H1 (cell line): ENCODE measurements at regions not wholly inside any gene's neighbourhood (a gene's known extent, or its start where the extent isn't known, plus 50 kb on each side); places are given as distances from the start of the nearest gene placed in this dataset.

Experiments
- CEBPB ChIP-seq: IDR thresholded peaks from 2 replicates; pipeline ENCODE4 v1.6.1; 2012; ENCODE audit warnings: low read depth, low read length
- EP300 ChIP-seq, 2 experiments: IDR thresholded peaks; 1 replicate in 1 of 2; 2 replicates in 1 of 2; pipeline ENCODE4 v1.6.1; 2011 to 2012; ENCODE audit warnings: low read depth in 2 of 2, low read length in 2 of 2, mild to moderate bottlenecking in 2 of 2, borderline replicate concordance in 1 of 2, inconsistent platforms in 1 of 2, moderate library complexity in 1 of 2
- GABPA ChIP-seq: IDR thresholded peaks from 2 replicates; pipeline ENCODE4 v1.6.1; 2011; ENCODE audit warnings: mild to moderate bottlenecking, low read length, moderate library complexity, borderline replicate concordance; ENCODE audit not compliant: insufficient read depth
- KDM4A ChIP-seq: IDR thresholded peaks from one replicate; pipeline ENCODE4 v1.7.1; 2012; ENCODE audit warnings: low read depth, mild to moderate bottlenecking, moderate library complexity, low read length, inconsistent platforms; ENCODE audit not compliant: severe bottlenecking
- NANOG ChIP-seq: IDR thresholded peaks from 2 replicates; pipeline ENCODE4 v1.6.1; 2011; ENCODE audit warnings: low read length, low read depth, mild to moderate bottlenecking, inconsistent platforms; ENCODE audit not compliant: insufficient read depth, poor library complexity, severe bottlenecking
- POLR2AphosphoS5 ChIP-seq: IDR thresholded peaks from 2 replicates; pipeline ENCODE4 v1.6.1; 2011; ENCODE audit warnings: low read depth, low read length
- RNF2 ChIP-seq: fragments of 200-900, 300-1000 bp; sonication (generic); IDR thresholded peaks from 2 replicates; pipeline ENCODE4 v1.7.1; 2016; ENCODE audit warnings: borderline replicate concordance, low read depth, mild to moderate bottlenecking, antibody characterized with exemption, low read length; ENCODE audit not compliant: poor library complexity, severe bottlenecking; ENCODE audit errors: missing control alignments
- SP2 ChIP-seq: IDR thresholded peaks from 2 replicates; pipeline ENCODE4 v1.6.1; 2012; ENCODE audit warnings: mild to moderate bottlenecking, low read length, inconsistent platforms
- TF ChIP-seq, protein P1 (sequence below): fragments of 300-600 bp; sonication (generic); IDR thresholded peaks from 2 replicates; pipeline ENCODE4 v1.7.1; 2012; ENCODE audit warnings: low read length, moderate library complexity, mild to moderate bottlenecking, inconsistent platforms; ENCODE audit not compliant: insufficient replicate concordance
- TF ChIP-seq, protein P2 (sequence below): IDR thresholded peaks from 2 replicates; pipeline ENCODE4 v1.6.1; 2011; ENCODE audit warnings: low read depth, mild to moderate bottlenecking, low read length; ENCODE audit not compliant: insufficient read depth

DNA sequence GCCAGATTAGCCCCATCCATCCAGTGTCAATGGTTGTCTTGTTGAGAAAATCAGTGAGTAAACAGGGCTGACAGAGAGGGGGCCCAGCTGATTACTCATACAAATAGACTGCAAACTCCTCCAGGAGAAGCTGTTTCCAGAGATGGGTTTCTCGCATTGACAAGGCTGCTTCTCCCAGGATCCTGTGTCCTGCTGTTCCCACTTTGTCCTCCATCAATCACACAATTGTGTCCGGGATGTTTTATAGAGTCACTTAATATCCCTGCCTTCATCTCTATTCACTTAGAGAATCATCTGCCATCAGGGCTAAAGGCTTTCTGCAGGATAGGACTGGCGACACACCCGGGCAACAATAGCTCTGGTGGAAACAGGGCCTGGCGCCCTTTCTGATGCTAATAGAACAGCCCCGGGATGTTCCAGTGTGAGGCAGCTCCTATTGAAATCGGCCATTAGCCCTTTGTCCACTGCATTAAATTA is 71.7 kb upstream of the TBCA start (continued):
- TF ChIP-seq, protein P1, sequence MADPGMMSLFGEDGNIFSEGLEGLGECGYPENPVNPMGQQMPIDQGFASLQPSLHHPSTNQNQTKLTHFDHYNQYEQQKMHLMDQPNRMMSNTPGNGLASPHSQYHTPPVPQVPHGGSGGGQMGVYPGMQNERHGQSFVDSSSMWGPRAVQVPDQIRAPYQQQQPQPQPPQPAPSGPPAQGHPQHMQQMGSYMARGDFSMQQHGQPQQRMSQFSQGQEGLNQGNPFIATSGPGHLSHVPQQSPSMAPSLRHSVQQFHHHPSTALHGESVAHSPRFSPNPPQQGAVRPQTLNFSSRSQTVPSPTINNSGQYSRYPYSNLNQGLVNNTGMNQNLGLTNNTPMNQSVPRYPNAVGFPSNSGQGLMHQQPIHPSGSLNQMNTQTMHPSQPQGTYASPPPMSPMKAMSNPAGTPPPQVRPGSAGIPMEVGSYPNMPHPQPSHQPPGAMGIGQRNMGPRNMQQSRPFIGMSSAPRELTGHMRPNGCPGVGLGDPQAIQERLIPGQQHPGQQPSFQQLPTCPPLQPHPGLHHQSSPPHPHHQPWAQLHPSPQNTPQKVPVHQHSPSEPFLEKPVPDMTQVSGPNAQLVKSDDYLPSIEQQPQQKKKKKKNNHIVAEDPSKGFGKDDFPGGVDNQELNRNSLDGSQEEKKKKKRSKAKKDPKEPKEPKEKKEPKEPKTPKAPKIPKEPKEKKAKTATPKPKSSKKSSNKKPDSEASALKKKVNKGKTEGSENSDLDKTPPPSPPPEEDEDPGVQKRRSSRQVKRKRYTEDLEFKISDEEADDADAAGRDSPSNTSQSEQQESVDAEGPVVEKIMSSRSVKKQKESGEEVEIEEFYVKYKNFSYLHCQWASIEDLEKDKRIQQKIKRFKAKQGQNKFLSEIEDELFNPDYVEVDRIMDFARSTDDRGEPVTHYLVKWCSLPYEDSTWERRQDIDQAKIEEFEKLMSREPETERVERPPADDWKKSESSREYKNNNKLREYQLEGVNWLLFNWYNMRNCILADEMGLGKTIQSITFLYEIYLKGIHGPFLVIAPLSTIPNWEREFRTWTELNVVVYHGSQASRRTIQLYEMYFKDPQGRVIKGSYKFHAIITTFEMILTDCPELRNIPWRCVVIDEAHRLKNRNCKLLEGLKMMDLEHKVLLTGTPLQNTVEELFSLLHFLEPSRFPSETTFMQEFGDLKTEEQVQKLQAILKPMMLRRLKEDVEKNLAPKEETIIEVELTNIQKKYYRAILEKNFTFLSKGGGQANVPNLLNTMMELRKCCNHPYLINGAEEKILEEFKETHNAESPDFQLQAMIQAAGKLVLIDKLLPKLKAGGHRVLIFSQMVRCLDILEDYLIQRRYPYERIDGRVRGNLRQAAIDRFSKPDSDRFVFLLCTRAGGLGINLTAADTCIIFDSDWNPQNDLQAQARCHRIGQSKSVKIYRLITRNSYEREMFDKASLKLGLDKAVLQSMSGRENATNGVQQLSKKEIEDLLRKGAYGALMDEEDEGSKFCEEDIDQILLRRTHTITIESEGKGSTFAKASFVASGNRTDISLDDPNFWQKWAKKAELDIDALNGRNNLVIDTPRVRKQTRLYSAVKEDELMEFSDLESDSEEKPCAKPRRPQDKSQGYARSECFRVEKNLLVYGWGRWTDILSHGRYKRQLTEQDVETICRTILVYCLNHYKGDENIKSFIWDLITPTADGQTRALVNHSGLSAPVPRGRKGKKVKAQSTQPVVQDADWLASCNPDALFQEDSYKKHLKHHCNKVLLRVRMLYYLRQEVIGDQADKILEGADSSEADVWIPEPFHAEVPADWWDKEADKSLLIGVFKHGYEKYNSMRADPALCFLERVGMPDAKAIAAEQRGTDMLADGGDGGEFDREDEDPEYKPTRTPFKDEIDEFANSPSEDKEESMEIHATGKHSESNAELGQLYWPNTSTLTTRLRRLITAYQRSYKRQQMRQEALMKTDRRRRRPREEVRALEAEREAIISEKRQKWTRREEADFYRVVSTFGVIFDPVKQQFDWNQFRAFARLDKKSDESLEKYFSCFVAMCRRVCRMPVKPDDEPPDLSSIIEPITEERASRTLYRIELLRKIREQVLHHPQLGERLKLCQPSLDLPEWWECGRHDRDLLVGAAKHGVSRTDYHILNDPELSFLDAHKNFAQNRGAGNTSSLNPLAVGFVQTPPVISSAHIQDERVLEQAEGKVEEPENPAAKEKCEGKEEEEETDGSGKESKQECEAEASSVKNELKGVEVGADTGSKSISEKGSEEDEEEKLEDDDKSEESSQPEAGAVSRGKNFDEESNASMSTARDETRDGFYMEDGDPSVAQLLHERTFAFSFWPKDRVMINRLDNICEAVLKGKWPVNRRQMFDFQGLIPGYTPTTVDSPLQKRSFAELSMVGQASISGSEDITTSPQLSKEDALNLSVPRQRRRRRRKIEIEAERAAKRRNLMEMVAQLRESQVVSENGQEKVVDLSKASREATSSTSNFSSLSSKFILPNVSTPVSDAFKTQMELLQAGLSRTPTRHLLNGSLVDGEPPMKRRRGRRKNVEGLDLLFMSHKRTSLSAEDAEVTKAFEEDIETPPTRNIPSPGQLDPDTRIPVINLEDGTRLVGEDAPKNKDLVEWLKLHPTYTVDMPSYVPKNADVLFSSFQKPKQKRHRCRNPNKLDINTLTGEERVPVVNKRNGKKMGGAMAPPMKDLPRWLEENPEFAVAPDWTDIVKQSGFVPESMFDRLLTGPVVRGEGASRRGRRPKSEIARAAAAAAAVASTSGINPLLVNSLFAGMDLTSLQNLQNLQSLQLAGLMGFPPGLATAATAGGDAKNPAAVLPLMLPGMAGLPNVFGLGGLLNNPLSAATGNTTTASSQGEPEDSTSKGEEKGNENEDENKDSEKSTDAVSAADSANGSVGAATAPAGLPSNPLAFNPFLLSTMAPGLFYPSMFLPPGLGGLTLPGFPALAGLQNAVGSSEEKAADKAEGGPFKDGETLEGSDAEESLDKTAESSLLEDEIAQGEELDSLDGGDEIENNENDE, result peak; percentile 32
- TF ChIP-seq POLR2AphosphoS5, result no peak
- no peak for TF ChIP-seq GABPA
- TF ChIP-seq EP300 (IDR thresholded peaks at IDR 0.05; ENCODE audit: borderline replicate concordance in 1 of 2, low read depth in 2 of 2, low read length in 2 of 2), result 0 out of 3 replicates have a peak, but pooled peaks of 1 of the 2 experiments have one; percentile 24
- TF ChIP-seq RNF2, result no peak
- TF ChIP-seq KDM4A, result no peak
- no peak for TF ChIP-seq SP2
- peak; percentile 94 for TF ChIP-seq NANOG
- TF ChIP-seq CEBPB, result no peak
- TF ChIP-seq, protein P2, sequence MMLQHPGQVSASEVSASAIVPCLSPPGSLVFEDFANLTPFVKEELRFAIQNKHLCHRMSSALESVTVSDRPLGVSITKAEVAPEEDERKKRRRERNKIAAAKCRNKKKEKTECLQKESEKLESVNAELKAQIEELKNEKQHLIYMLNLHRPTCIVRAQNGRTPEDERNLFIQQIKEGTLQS, result no peak
